ENCODE measurements at regions not wholly inside any gene's neighbourhood (a gene's known extent, or its start where the extent isn't known, plus 50 kb on each side); places are given as distances from the start of the nearest gene placed in this dataset.
A peak's percentile ranks its signal among the peaks of the same experiment; 100 is the strongest.
"Not testable (repeated sequence)": the region's sequence is repeated elsewhere in the genome, so short reads cannot be mapped to it uniquely, and the experiment has no call there.

GRCh38 chr12:116444590-116444943, 114.6 kb upstream of the MAP1LC3B2 start:
- H3K4me3 ChIP-seq: no peak overlapping the region

GRCh38 chr12:116448165-116448739, 110.9 kb upstream of the MAP1LC3B2 start:
- Histone ChIP-seq H3K27ac (no peak overlapping the region), H3K4me3 (no peak overlapping the region)

More at GRCh38 chr12:116444590-116444943, 114.6 kb upstream of the MAP1LC3B2 start:
- peak overlapping the region in 4 of 21 experiments; percentile 36 to 58 (median 50) for H3K27ac ChIP-seq

- Histone ChIP-seq H3K4me3 (no peak overlapping the region), H3K27ac (no peak overlapping the region)
Measured at GRCh38 chr12:116450406-116450910, 108.7 kb upstream of the MAP1LC3B2 start.

GRCh38 chr12:116452975-116453374, 106.2 kb upstream of the MAP1LC3B2 start:
- not testable (repeated sequence) for H3K4me3 ChIP-seq, H3K27ac ChIP-seq

GRCh38 chr12:116453631-116454030, 105.5 kb upstream of the MAP1LC3B2 start:
- peak overlapping the region in 2 of 21 experiments; percentile 77 to 82 for H3K27ac ChIP-seq
- H3K4me3 ChIP-seq: no peak overlapping the region

GRCh38 chr12:116454076-116454475, 105.1 kb upstream of the MAP1LC3B2 start:
- Histone ChIP-seq H3K4me3 (no peak overlapping the region), H3K27ac (peak overlapping the region in 7 of 21 experiments; percentile 76 to 89 (median 82))

- Histone ChIP-seq H3K27ac (peak overlapping the region in 20 of 21 experiments; percentile 16 to 89 (median 76)), H3K4me3 (no peak overlapping the region)
Measured at GRCh38 chr12:116454950-116455447, 104.2 kb upstream of the MAP1LC3B2 start.

- H3K4me3 ChIP-seq: no peak overlapping the region
- peak overlapping the region in 20 of 21 experiments; percentile 16 to 89 (median 78) for H3K27ac ChIP-seq
Measured at GRCh38 chr12:116455540-116456329, 103.4 kb upstream of the MAP1LC3B2 start.

GRCh38 chr12:116456330-116457082, 102.7 kb upstream of the MAP1LC3B2 start:
- no peak overlapping the region for H3K4me3 ChIP-seq

GRCh38 chr12:116458492-116458891, 100.7 kb upstream of the MAP1LC3B2 start:
- Histone ChIP-seq H3K4me3 (no peak overlapping the region), H3K27ac (no peak overlapping the region)

More at GRCh38 chr12:116456330-116457082, 102.7 kb upstream of the MAP1LC3B2 start:
- H3K27ac ChIP-seq: peak overlapping the region in 19 of 21 experiments; percentile 4 to 89 (median 78)

- H3K27ac ChIP-seq: peak overlapping the region in 1 of 21 experiments; percentile 26
Measured at GRCh38 chr12:116459011-116459875, 99.9 kb upstream of the MAP1LC3B2 start.

GRCh38 chr12:116459916-116460663, 99.1 kb upstream of the MAP1LC3B2 start:
- peak overlapping the region in 1 of 21 experiments; percentile 26 for H3K27ac ChIP-seq
- H3K4me3 ChIP-seq: no peak overlapping the region

More at GRCh38 chr12:116459011-116459875, 99.9 kb upstream of the MAP1LC3B2 start:
- H3K4me3 ChIP-seq: no peak overlapping the region

GRCh38 chr12:116461060-116461459, 98.1 kb upstream of the MAP1LC3B2 start:
- no peak overlapping the region for H3K27ac ChIP-seq
- H3K4me3 ChIP-seq: no peak overlapping the region

- H3K27ac ChIP-seq: no peak overlapping the region
- no peak overlapping the region for H3K4me3 ChIP-seq
Measured at GRCh38 chr12:116463366-116463765, 95.8 kb upstream of the MAP1LC3B2 start.

- Histone ChIP-seq H3K4me3 (no peak overlapping the region), H3K27ac (no peak overlapping the region)
Measured at GRCh38 chr12:116465407-116465806, 93.8 kb upstream of the MAP1LC3B2 start.

- no peak overlapping the region for H3K27ac ChIP-seq
- no peak overlapping the region for H3K4me3 ChIP-seq
Measured at GRCh38 chr12:116465856-116466255, 93.3 kb upstream of the MAP1LC3B2 start.

- H3K4me3 ChIP-seq: no peak overlapping the region
Measured at GRCh38 chr12:116466536-116466935, 92.6 kb upstream of the MAP1LC3B2 start.

GRCh38 chr12:116469344-116469743, 89.8 kb upstream of the MAP1LC3B2 start:
- no peak overlapping the region for H3K27ac ChIP-seq
- no peak overlapping the region for H3K4me3 ChIP-seq

More at GRCh38 chr12:116466536-116466935, 92.6 kb upstream of the MAP1LC3B2 start:
- H3K27ac ChIP-seq: no peak overlapping the region

Measured in skin epidermis (tissue), 12 donors.